ENCODE measurements at regions not wholly inside any gene's neighbourhood (a gene's known extent, or its start where the extent isn't known, plus 50 kb on each side); places are given as distances from the start of the nearest gene placed in this dataset.
"Not testable (repeated sequence)": the region's sequence is repeated elsewhere in the genome, so short reads cannot be mapped to it uniquely, and the experiment has no call there.

- TF ChIP-seq PATZ1 (CRISPR knock-in tag; IDR thresholded peaks at IDR 0.05; ENCODE audit: borderline replicate concordance) = no peak
Measured at GRCh38 chr15:95205077-95205476, 973.7 kb downstream of the MCTP2 start (continued).

- not testable (repeated sequence) for ATAC-seq
Measured at GRCh38 chr15:95205830-95206229, 974.5 kb downstream of the MCTP2 start.

GRCh38 chr15:95208071-95208470 is 976.7 kb downstream of the MCTP2 start:
- TF ChIP-seq ZFP30 (CRISPR knock-in tag; IDR thresholded peaks at IDR 0.05) (no peak), CREB5 (CRISPR knock-in tag; IDR thresholded peaks at IDR 0.05; ENCODE audit: low read depth) (no peak), POU6F1 (CRISPR knock-in tag; IDR thresholded peaks at IDR 0.05; ENCODE audit: borderline replicate concordance, low read depth) (no peak), ZNF8 (CRISPR knock-in tag; IDR thresholded peaks at IDR 0.05) (no peak), ESRRG (CRISPR knock-in tag; IDR thresholded peaks at IDR 0.05) (no peak), CSRNP3 (CRISPR knock-in tag; IDR thresholded peaks at IDR 0.05) (no peak), TSHZ2 (CRISPR knock-in tag; IDR thresholded peaks at IDR 0.05) (no peak), PATZ1 (CRISPR knock-in tag; IDR thresholded peaks at IDR 0.05; ENCODE audit: borderline replicate concordance) (no peak), SNAI2 (CRISPR knock-in tag; IDR thresholded peaks at IDR 0.05) (no peak), GLIS3 (CRISPR knock-in tag; IDR thresholded peaks at IDR 0.05) (no peak), BACH2 (CRISPR knock-in tag; IDR thresholded peaks at IDR 0.05; ENCODE audit: borderline replicate concordance) (no peak)
- ATAC-seq = no peak

- TF ChIP-seq POU6F1 (CRISPR knock-in tag; IDR thresholded peaks at IDR 0.05; ENCODE audit: borderline replicate concordance, low read depth) (no peak), ZFP3 (CRISPR knock-in tag; IDR thresholded peaks at IDR 0.05) (no peak), SNAI2 (CRISPR knock-in tag; IDR thresholded peaks at IDR 0.05) (no peak), CSDC2 (CRISPR knock-in tag; IDR thresholded peaks at IDR 0.05) (no peak), BACH2 (CRISPR knock-in tag; IDR thresholded peaks at IDR 0.05; ENCODE audit: borderline replicate concordance) (no peak), ZNF565 (CRISPR knock-in tag; conservative IDR thresholded peaks at IDR 0.05; ENCODE audit: low read depth) (no peak), RARB (CRISPR knock-in tag; IDR thresholded peaks at IDR 0.05) (no peak), TSHZ2 (CRISPR knock-in tag; IDR thresholded peaks at IDR 0.05) (no peak), ARNTL (CRISPR knock-in tag; IDR thresholded peaks at IDR 0.05; ENCODE audit: borderline replicate concordance, low read depth) (no peak), TOX (CRISPR knock-in tag; IDR thresholded peaks at IDR 0.05; ENCODE audit: borderline replicate concordance) (no peak)
- no peak for ATAC-seq
Measured at GRCh38 chr15:95208988-95209387, 977.6 kb downstream of the MCTP2 start.

Measured in SK-N-SH treated with all-trans-retinoic acid at 6 μM for 48 hours (cell line).